NCI-H774 (cell line): ENCODE measurements at regions not wholly inside any gene's neighbourhood (a gene's known extent, or its start where the extent isn't known, plus 50 kb on each side); places are given as distances from the start of the nearest gene placed in this dataset.
"Not testable (repeated sequence)": the region's sequence is repeated elsewhere in the genome, so short reads cannot be mapped to it uniquely, and the experiment has no call there.

Experiments
- DNase-seq: peaks from one replicate; lab custom pipeline; 2025; lab: John Stamatoyannopoulos, UW

- DNase-seq, result no peak
These were observed 192.8 kb downstream of the LRIG3 start for GRCh38 chr12:58727521-58727920.

GRCh38 chr12:58728397-58728796 lies 191.9 kb downstream of the LRIG3 start:
- no peak for DNase-seq

GRCh38 chr12:58731096-58731495 lies 189.2 kb downstream of the LRIG3 start:
- DNase-seq, result no peak

GRCh38 chr12:58732894-58733293 lies 187.4 kb downstream of the LRIG3 start:
- no peak for DNase-seq

- no peak for DNase-seq
These were observed 179.1 kb downstream of the LRIG3 start for GRCh38 chr12:58741226-58741625.

GRCh38 chr12:58745348-58746125 lies 174.8 kb downstream of the LRIG3 start:
- no peak for DNase-seq

GRCh38 chr12:58747533-58747932 lies 172.8 kb downstream of the LRIG3 start:
- DNase-seq, result no peak

GRCh38 chr12:58750484-58750883 lies 169.8 kb downstream of the LRIG3 start:
- DNase-seq, result no peak

- no peak for DNase-seq
These were observed 162.9 kb downstream of the LRIG3 start for GRCh38 chr12:58757422-58757821.

- not testable (repeated sequence) for DNase-seq
These were observed 160.6 kb downstream of the LRIG3 start for GRCh38 chr12:58759745-58760144.

GRCh38 chr12:58761308-58761707 lies 159.0 kb downstream of the LRIG3 start:
- DNase-seq, result no peak

- no peak for DNase-seq
These were observed 156.0 kb downstream of the LRIG3 start for GRCh38 chr12:58764100-58764953.

GRCh38 chr12:58765076-58765475 lies 155.2 kb downstream of the LRIG3 start:
- peak; percentile 43 for DNase-seq

- peak; percentile 95 for DNase-seq
These were observed 154.4 kb downstream of the LRIG3 start for GRCh38 chr12:58765653-58766512.

GRCh38 chr12:58766513-58766870 lies 153.8 kb downstream of the LRIG3 start:
- no peak for DNase-seq

GRCh38 chr12:58767496-58767895 lies 152.8 kb downstream of the LRIG3 start:
- DNase-seq, result no peak

- no peak for DNase-seq
These were observed 146.3 kb downstream of the LRIG3 start for GRCh38 chr12:58773986-58774385.

- DNase-seq, result no peak
These were observed 145.6 kb downstream of the LRIG3 start for GRCh38 chr12:58774731-58775130.

GRCh38 chr12:58775396-58775795 lies 144.9 kb downstream of the LRIG3 start:
- no peak for DNase-seq

- DNase-seq, result no peak
These were observed 144.2 kb downstream of the LRIG3 start for GRCh38 chr12:58776144-58776543.

- DNase-seq, result no peak
These were observed 142.5 kb downstream of the LRIG3 start for GRCh38 chr12:58777815-58778214.

- no peak for DNase-seq
These were observed 138.7 kb downstream of the LRIG3 start for GRCh38 chr12:58781609-58782008.
